GM23248 (cell line): ENCODE measurements at regions not wholly inside any gene's neighbourhood (a gene's known extent, or its start where the extent isn't known, plus 50 kb on each side); places are given as distances from the start of the nearest gene placed in this dataset.

ENCODE experiments used
- EZH2 ChIP-seq: fragments of 200-600 bp; sonication (generic); IDR thresholded peaks from 2 replicates; pipeline ENCODE4 v1.6.1; 2018; ENCODE audit warnings: antibody characterized with exemption, mild to moderate bottlenecking; ENCODE audit not compliant: insufficient read depth, poor library complexity, severe bottlenecking
- EZH2phosphoT487 ChIP-seq: fragments of 200-600 bp; sonication (generic); IDR thresholded peaks from 2 replicates; pipeline ENCODE4 v1.6.1; 2018; ENCODE audit warnings: antibody characterized with exemption, moderate library complexity, mild to moderate bottlenecking, low read depth; ENCODE audit not compliant: insufficient read depth

GRCh38 chr11:93958991-93959390 is 62.2 kb upstream of the HEPHL1 start:
- TF ChIP-seq EZH2phosphoT487 (no peak), EZH2 (no peak)
